OCI-LY1 (cell line): ENCODE measurements at regions not wholly inside any gene's neighbourhood (a gene's known extent, or its start where the extent isn't known, plus 50 kb on each side); places are given as distances from the start of the nearest gene placed in this dataset.
"Not testable (repeated sequence)": the region's sequence is repeated elsewhere in the genome, so short reads cannot be mapped to it uniquely, and the experiment has no call there.

Source experiments
- H2AFZ ChIP-seq: fragments of 200-600 bp; sonication (generic), shearing (Covaris generic); 2 replicates; pipeline ENCODE4 v1.6.0; 2014; ENCODE audit warnings: antibody characterized with exemption, mild to moderate bottlenecking, low read length
- H3F3A ChIP-seq: fragments of 200-600 bp; sonication (generic), shearing (Covaris generic); 2 replicates; pipeline ENCODE4 v1.6.0; 2014; ENCODE audit warnings: mild to moderate bottlenecking, antibody characterized with exemption, low read length, moderate library complexity; ENCODE audit not compliant: insufficient read depth
- H3K27ac ChIP-seq: fragments of 200-600 bp; sonication (generic); 2 replicates; pipeline ENCODE4 v1.5.1; 2014; ENCODE audit warnings: low read length, mixed run types, mild to moderate bottlenecking, low read depth; ENCODE audit not compliant: poor library complexity, severe bottlenecking
- H3K27me3 ChIP-seq: fragments of 200-600 bp; sonication (generic); 2 replicates; pipeline ENCODE4 v1.6.0; 2014; ENCODE audit warnings: antibody characterized with exemption, mild to moderate bottlenecking, low read length, moderate library complexity; ENCODE audit not compliant: insufficient read depth
- H3K36me3 ChIP-seq: fragments of 200-600 bp; sonication (generic); 2 replicates; pipeline ENCODE4 v1.6.1; 2014; ENCODE audit warnings: mild to moderate bottlenecking, antibody characterized with exemption, low read length, moderate library complexity, mixed read lengths; ENCODE audit not compliant: insufficient read depth
- H3K4me1 ChIP-seq: fragments of 200-600 bp; sonication (generic); 2 replicates; pipeline ENCODE4 v1.5.1; 2014; ENCODE audit warnings: mild to moderate bottlenecking, low read length, moderate library complexity; ENCODE audit not compliant: insufficient read depth, severe bottlenecking
- H3K4me2 ChIP-seq: fragments of 200-600 bp; sonication (generic), shearing (Covaris generic); 2 replicates; pipeline ENCODE4 v1.6.1; 2014; ENCODE audit warnings: low read length
- H3K4me3 ChIP-seq: fragments of 200-600 bp; sonication (generic); 2 replicates; pipeline ENCODE4 v1.5.1; 2014; ENCODE audit warnings: low read length, low read depth, mild to moderate bottlenecking, mixed read lengths; ENCODE audit not compliant: poor library complexity, severe bottlenecking
- H3K79me2 ChIP-seq: fragments of 200-600 bp; shearing (Covaris generic); 2 replicates; pipeline ENCODE4 v1.6.1; 2016; ENCODE audit warnings: mixed run types, low read length, mixed read lengths; ENCODE audit not compliant: insufficient read depth
- H3K9ac ChIP-seq: fragments of 200-600 bp; sonication (generic), shearing (Covaris generic); 2 replicates; pipeline ENCODE4 v1.6.1; 2014; ENCODE audit warnings: mild to moderate bottlenecking, low read length, mixed read lengths
- H3K9me2 ChIP-seq: fragments of 200-600 bp; sonication (generic), shearing (Covaris generic); 2 replicates; pipeline ENCODE4 v1.6.1; 2014; ENCODE audit warnings: low read depth, mild to moderate bottlenecking, low read length, mixed read lengths
- H3K9me3 ChIP-seq: fragments of 200-600 bp; shearing (Covaris generic); 2 replicates; pipeline ENCODE4 v1.6.1; 2014; ENCODE audit warnings: low read length, mixed read lengths
- H4K20me1 ChIP-seq: fragments of 200-600 bp; sonication (generic), shearing (Covaris generic); 2 replicates; pipeline ENCODE4 v1.6.0; 2016; ENCODE audit warnings: mild to moderate bottlenecking, low read length; ENCODE audit not compliant: insufficient read depth
- EZH2 ChIP-seq: fragments of 200-600 bp; sonication (generic), shearing (Covaris generic); IDR thresholded peaks from 2 replicates; pipeline ENCODE4 v1.8.0; 2017; ENCODE audit warnings: borderline replicate concordance, mixed run types, mild to moderate bottlenecking, antibody characterized with exemption, low read length, moderate library complexity, mixed read lengths
- TF ChIP-seq, protein P1 (sequence below): fragments of 200-600 bp; sonication (generic), shearing (Covaris generic); IDR thresholded peaks from 2 replicates; pipeline ENCODE4 v1.5.1; 2017; ENCODE audit warnings: mild to moderate bottlenecking, antibody characterized with exemption, low read length, moderate library complexity, mixed read lengths

GRCh38 chr7:36058020-36058592 is 94.9 kb upstream of the EEPD1 start:
- H3K9me3 ChIP-seq: no peaks in the 10 kb centered on the region
- H3F3A ChIP-seq: no peaks in the 10 kb centered on the region
- no peak overlapping the region for H3K4me3 ChIP-seq
- H3K9me2 ChIP-seq: no peaks in the 10 kb centered on the region
- no peak overlapping the region for H3K9ac ChIP-seq
- H3K4me2 ChIP-seq: no peak overlapping the region
- TF ChIP-seq EZH2: no peak
- TF ChIP-seq, protein P1, sequence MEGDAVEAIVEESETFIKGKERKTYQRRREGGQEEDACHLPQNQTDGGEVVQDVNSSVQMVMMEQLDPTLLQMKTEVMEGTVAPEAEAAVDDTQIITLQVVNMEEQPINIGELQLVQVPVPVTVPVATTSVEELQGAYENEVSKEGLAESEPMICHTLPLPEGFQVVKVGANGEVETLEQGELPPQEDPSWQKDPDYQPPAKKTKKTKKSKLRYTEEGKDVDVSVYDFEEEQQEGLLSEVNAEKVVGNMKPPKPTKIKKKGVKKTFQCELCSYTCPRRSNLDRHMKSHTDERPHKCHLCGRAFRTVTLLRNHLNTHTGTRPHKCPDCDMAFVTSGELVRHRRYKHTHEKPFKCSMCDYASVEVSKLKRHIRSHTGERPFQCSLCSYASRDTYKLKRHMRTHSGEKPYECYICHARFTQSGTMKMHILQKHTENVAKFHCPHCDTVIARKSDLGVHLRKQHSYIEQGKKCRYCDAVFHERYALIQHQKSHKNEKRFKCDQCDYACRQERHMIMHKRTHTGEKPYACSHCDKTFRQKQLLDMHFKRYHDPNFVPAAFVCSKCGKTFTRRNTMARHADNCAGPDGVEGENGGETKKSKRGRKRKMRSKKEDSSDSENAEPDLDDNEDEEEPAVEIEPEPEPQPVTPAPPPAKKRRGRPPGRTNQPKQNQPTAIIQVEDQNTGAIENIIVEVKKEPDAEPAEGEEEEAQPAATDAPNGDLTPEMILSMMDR: no peak
- 0 out of 2 replicates have a peak, but pooled peaks cover 3% of the 10 kb centered on the region for H3K27me3 ChIP-seq
- H2AFZ ChIP-seq: no peak overlapping the region
- no peaks in the 10 kb centered on the region for H3K36me3 ChIP-seq
- H4K20me1 ChIP-seq: no peaks in the 10 kb centered on the region
- no peaks in the 10 kb centered on the region for H3K4me1 ChIP-seq
- H3K27ac ChIP-seq: no peak overlapping the region
- no peaks in the 10 kb centered on the region for H3K79me2 ChIP-seq

DNA sequence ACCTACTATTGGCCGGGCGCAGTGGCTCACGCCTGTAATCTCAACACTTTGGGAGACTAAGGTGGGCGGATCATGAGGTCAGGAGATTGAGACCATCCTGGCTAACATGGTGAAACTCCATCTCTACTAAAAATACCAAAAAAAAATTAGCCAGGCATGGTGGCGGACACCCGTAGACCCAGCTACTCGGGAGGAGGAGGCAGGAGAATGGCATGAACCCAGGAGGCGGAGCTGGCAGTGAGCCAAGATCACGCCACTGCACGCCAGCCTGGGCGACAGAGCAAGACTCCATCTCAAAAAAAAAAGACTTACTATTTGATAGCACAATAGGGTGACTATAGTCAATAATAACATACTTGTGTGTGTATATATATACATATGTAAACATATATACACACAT is 92.7 kb upstream of the EEPD1 start:
- not testable (repeated sequence) for H3K36me3 ChIP-seq, H3F3A ChIP-seq, H3K27ac ChIP-seq, H4K20me1 ChIP-seq, H3K4me2 ChIP-seq, H2AFZ ChIP-seq, H3K9me3 ChIP-seq, H3K9ac ChIP-seq, H3K27me3 ChIP-seq, H3K4me3 ChIP-seq, H3K9me2 ChIP-seq, H3K4me1 ChIP-seq, H3K79me2 ChIP-seq

GRCh38 chr7:36062154-36062815 is 90.8 kb upstream of the EEPD1 start:
- no peaks in the 10 kb centered on the region for H3K9me2 ChIP-seq
- H3K4me3 ChIP-seq: no peak overlapping the region

More at GRCh38 chr7:36062154-36062815, 90.8 kb upstream of the EEPD1 start:
- Histone ChIP-seq H3K27me3 (no peaks in the 10 kb centered on the region), H3K4me1 (no peaks in the 10 kb centered on the region), H3K9me3 (no peaks in the 10 kb centered on the region), H3K36me3 (no peaks in the 10 kb centered on the region), H2AFZ (no peak overlapping the region), H3K27ac (no peak overlapping the region), H3F3A (no peaks in the 10 kb centered on the region), H3K79me2 (no peaks in the 10 kb centered on the region), H3K9ac (no peak overlapping the region), H3K4me2 (no peak overlapping the region), H4K20me1 (no peaks in the 10 kb centered on the region)
- TF ChIP-seq, protein P1: no peak
- TF ChIP-seq EZH2: no peak
